ENCODE measurements at regions not wholly inside any gene's neighbourhood (a gene's known extent, or its start where the extent isn't known, plus 50 kb on each side); places are given as distances from the start of the nearest gene placed in this dataset.

DNA sequence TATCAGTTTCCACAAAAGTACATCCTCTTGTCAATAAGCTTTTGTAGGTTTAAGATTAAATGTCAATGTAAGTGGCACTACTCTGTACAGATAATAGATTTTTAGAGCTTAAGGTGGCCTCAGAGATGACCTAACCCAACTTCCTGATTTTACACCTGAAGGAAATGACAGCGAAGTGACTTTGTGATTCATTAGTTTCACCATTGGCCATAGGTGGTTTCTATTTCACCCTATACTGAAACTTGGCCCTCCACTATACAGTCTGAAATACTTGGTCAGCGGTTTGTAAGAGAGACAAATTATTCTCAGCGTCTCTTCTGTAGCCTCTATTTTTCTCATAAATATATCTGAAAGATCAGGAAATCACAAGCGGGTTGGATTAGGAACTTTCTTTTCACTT is 330.4 kb upstream of the FAM98A start (continued):
- no peak for TF ChIP-seq USF2 (IDR thresholded peaks at IDR 0.05; ENCODE audit: low read length)
- TF ChIP-seq SP1 (IDR thresholded peaks at IDR 0.05; ENCODE audit: low read depth, low read length) = no peak

Data from H1 (cell line).